ENCODE measurements at regions not wholly inside any gene's neighbourhood (a gene's known extent, or its start where the extent isn't known, plus 50 kb on each side); places are given as distances from the start of the nearest gene placed in this dataset.

- ATAC-seq (no peak), DNase-seq (no peak)
- no peak overlapping the region for H2AFZ ChIP-seq (ENCODE audit: low read length)
- TF ChIP-seq EZH2phosphoT487 (IDR thresholded peaks at IDR 0.05; ENCODE audit: borderline replicate concordance, low read length), result no peak
- TF ChIP-seq CTCF (conservative IDR thresholded peaks at IDR 0.05; ENCODE audit: low read depth, low read length), result no peak
- TF ChIP-seq EZH2 (IDR thresholded peaks at IDR 0.05; ENCODE audit: low read length, unreplicated experiment), result no peak
- H3K4me2 ChIP-seq (ENCODE audit: low read length), result no peak overlapping the region
- no peaks in the 10 kb centered on the region for H3K9me3 ChIP-seq (ENCODE audit: low read length)
- no peak overlapping the region for H3K4me3 ChIP-seq (ENCODE audit: low read length)
- H3K4me1 ChIP-seq (ENCODE audit: insufficient read depth, low read length), result no peaks in the 10 kb centered on the region
- no peaks in the 10 kb centered on the region for H3K36me3 ChIP-seq (ENCODE audit: low read depth, low read length)
- CTCF ChIA-PET, result no interaction called here
- no peaks in the 10 kb centered on the region for H3F3A ChIP-seq (ENCODE audit: low read length, unreplicated experiment)
- no peak overlapping the region for H3K9ac ChIP-seq (ENCODE audit: low read length)
- H4K20me1 ChIP-seq (ENCODE audit: low read length), result no peaks in the 10 kb centered on the region
- H3K9me2 ChIP-seq (replicated peaks; ENCODE audit: low read length), result no peaks in the 10 kb centered on the region
- H3K79me2 ChIP-seq (ENCODE audit: low read length), result no peaks in the 10 kb centered on the region
- H3K27ac ChIP-seq (ENCODE audit: low read length), result no peak overlapping the region
- POLR2A ChIA-PET (ENCODE audit: unreplicated experiment), result no interaction called here
- intact Hi-C loops (cut with micrococcal nuclease), result no loop called here
- no peaks in the 10 kb centered on the region for H3K27me3 ChIP-seq (ENCODE audit: low read length)
- no TSS peak for BruUV-seq (replicated peaks)
These were observed 90.3 kb upstream of the ARAP3 start for GRCh38 chr5:141772281-141772680.

- ATAC-seq, result no peak
- H3K27me3 ChIP-seq (ENCODE audit: low read length), result no peaks in the 10 kb centered on the region
- intact Hi-C loops (cut with micrococcal nuclease), result no loop called here
- no peaks in the 10 kb centered on the region for H3K9me2 ChIP-seq (replicated peaks; ENCODE audit: low read length)
- no peaks in the 10 kb centered on the region for H3K79me2 ChIP-seq (ENCODE audit: low read length)
- H3F3A ChIP-seq (ENCODE audit: low read length, unreplicated experiment), result no peaks in the 10 kb centered on the region
- H3K4me1 ChIP-seq (ENCODE audit: insufficient read depth, low read length), result no peaks in the 10 kb centered on the region
- no peak for DNase-seq
- no peaks in the 10 kb centered on the region for H3K36me3 ChIP-seq (ENCODE audit: low read depth, low read length)
- TF ChIP-seq EZH2 (IDR thresholded peaks at IDR 0.05; ENCODE audit: low read length, unreplicated experiment) (no peak), EZH2phosphoT487 (IDR thresholded peaks at IDR 0.05; ENCODE audit: borderline replicate concordance, low read length) (no peak), CTCF (conservative IDR thresholded peaks at IDR 0.05; ENCODE audit: low read depth, low read length) (no peak)
- CTCF ChIA-PET, result no interaction called here
- H3K27ac ChIP-seq (ENCODE audit: low read length), result no peak overlapping the region
- POLR2A ChIA-PET (ENCODE audit: unreplicated experiment), result no interaction called here
- no peak overlapping the region for H2AFZ ChIP-seq (ENCODE audit: low read length)
- no peaks in the 10 kb centered on the region for H4K20me1 ChIP-seq (ENCODE audit: low read length)
- BruUV-seq (replicated peaks), result no TSS peak
- H3K9ac ChIP-seq (ENCODE audit: low read length), result no peak overlapping the region
- no peak overlapping the region for H3K4me2 ChIP-seq (ENCODE audit: low read length)
- H3K9me3 ChIP-seq (ENCODE audit: low read length), result no peaks in the 10 kb centered on the region
- H3K4me3 ChIP-seq (ENCODE audit: low read length), result no peak overlapping the region
These were observed 89.5 kb upstream of the ARAP3 start for GRCh38 chr5:141771562-141771961.

- Histone ChIP-seq H3F3A (ENCODE audit: low read length, unreplicated experiment) (no peaks in the 10 kb centered on the region), H2AFZ (ENCODE audit: low read length) (no peak overlapping the region), H3K4me3 (ENCODE audit: low read length) (no peak overlapping the region), H3K27ac (ENCODE audit: low read length) (no peak overlapping the region), H3K4me1 (ENCODE audit: insufficient read depth, low read length) (no peaks in the 10 kb centered on the region), H3K9ac (ENCODE audit: low read length) (no peak overlapping the region), H3K9me3 (ENCODE audit: low read length) (no peaks in the 10 kb centered on the region), H3K79me2 (ENCODE audit: low read length) (no peaks in the 10 kb centered on the region), H3K4me2 (ENCODE audit: low read length) (no peak overlapping the region), H3K36me3 (ENCODE audit: low read depth, low read length) (no peaks in the 10 kb centered on the region), H3K9me2 (replicated peaks; ENCODE audit: low read length) (no peaks in the 10 kb centered on the region), H4K20me1 (ENCODE audit: low read length) (no peaks in the 10 kb centered on the region), H3K27me3 (ENCODE audit: low read length) (no peaks in the 10 kb centered on the region)
- DNase-seq (no peak), ATAC-seq (no peak)
- no TSS peak for BruUV-seq (replicated peaks)
- intact Hi-C loops (cut with micrococcal nuclease), result no loop called here
- CTCF ChIA-PET, result no interaction called here
- POLR2A ChIA-PET (ENCODE audit: unreplicated experiment), result no interaction called here
- no peak for TF ChIP-seq EZH2phosphoT487 (IDR thresholded peaks at IDR 0.05; ENCODE audit: borderline replicate concordance, low read length)
- TF ChIP-seq EZH2 (IDR thresholded peaks at IDR 0.05; ENCODE audit: low read length, unreplicated experiment), result no peak
- TF ChIP-seq CTCF (conservative IDR thresholded peaks at IDR 0.05; ENCODE audit: low read depth, low read length), result no peak
These were observed 89.0 kb upstream of the ARAP3 start for GRCh38 chr5:141771031-141771430.
